A204.1 (cell line): ENCODE measurements at regions not wholly inside any gene's neighbourhood (a gene's known extent, or its start where the extent isn't known, plus 50 kb on each side); places are given as distances from the start of the nearest gene placed in this dataset.
A peak's percentile ranks its signal among the peaks of the same experiment; 100 is the strongest.

ENCODE experiments used
- FAIRE-seq: peaks from 2 replicates; lab custom pipeline; 2012; peaks lifted over from hg19 to GRCh38; lab: Jason Lieb, UNC

DNA sequence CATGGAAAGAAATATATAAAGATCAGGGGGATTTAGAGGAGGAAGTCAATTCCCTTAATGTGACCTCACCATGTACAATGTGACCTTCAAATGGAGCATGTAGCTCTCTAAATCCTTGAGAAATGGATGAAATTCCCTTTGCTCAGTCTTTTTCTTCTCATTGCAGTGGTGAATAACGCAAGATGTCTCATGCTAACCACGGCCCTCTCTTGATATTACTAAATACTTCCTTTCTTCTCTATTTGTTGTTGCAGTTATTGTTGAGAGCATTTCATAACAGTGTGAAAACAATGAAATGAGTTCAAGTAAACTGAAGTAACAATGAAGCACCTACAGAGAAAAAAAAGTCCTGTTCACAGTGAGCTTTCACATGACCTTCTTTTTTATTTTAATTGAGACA is 55.6 kb downstream of the ZNF281 start:
- FAIRE-seq: no peak

DNA sequence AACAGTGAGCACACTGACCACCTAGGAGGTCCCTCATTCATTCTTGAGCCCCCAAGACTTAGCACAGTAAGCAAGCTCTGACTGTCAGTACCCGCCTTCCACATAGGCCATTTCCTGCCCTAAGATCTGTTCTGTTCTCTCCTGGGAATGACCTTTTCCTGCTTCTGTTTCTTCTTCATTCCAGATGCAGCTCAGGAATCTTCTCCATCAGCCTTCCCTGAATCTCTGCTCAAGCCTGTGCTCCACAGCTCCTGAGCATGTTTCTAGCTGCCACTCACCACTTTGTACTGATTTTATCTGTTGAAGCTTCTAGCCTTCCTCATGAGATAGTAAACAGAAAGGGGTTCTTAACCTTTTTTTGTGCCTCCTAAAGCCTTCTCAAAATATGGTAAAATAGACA is 56.6 kb downstream of the ZNF281 start:
- no peak for FAIRE-seq

DNA sequence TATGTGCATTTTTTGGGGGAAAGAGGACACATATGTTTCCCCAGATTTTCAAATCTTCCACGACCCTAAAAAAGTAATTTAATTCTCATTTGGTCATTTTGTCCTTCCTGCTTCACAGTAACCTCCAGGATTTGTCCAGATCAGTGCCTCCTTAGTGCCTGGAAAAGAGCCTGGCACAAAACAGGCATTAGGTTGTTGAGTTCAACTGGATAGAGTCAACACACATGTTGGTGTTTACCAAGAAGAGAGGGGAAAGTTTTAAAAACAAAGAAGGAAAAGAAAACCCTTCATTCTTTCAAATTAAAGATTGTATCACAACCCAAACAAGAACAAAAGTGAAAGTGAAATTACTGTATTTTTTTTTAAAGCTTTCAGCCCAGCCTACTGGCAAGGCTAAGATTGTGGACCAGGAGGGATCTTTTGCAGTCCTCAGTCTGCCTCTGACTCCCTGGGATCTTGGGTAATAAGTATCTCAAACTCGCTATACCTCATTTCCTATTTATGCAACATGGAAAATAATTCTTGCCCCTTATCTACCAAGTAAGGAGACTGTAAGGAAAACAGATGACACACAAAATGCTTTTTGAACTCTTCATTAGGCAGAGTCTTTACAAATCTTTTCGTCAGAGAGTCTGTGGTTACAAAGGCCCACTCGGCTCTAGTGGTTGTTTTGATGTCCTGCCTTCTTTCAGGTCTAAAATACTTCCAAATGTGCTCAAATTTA is 57.8 kb downstream of the ZNF281 start:
- peak; percentile 40 for FAIRE-seq

DNA sequence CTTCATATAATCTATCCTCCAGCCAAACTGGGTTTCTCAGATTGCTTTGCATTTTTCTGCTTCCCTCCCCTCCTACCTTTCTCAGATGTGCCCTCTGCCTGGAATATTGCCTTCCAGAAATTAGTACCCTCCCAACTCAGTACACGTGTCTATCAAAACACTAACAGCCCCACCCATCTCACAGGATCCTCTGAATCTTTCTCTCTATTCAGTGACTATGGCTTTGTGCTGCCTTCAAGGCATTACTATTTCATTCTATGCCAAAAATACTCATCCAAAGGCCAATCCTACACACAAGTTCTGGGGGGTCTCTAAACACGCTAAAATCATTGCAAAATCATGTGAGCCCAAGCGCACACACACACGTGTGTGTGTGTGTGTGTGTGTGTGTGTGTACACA is 58.4 kb downstream of the ZNF281 start:
- no peak for FAIRE-seq

DNA sequence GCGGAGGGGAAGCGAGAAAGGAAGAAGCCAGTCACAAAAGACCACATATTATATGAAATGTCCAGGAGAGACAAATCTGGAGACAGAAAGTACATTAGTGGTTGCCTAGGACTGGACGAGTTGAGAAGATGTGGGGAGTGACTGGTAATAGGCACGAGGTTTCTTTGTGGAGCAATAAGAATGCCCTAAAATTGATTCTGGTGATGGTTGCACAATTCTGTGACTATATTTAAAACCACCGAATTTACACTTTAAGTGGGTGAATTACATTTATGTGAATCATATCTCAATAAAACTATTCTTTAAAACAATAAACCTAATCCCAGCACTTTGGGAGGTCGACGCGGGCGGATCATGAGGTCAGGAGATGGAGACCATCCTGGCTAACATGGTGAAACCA is 63.1 kb downstream of the ZNF281 start:
- FAIRE-seq: no peak

DNA sequence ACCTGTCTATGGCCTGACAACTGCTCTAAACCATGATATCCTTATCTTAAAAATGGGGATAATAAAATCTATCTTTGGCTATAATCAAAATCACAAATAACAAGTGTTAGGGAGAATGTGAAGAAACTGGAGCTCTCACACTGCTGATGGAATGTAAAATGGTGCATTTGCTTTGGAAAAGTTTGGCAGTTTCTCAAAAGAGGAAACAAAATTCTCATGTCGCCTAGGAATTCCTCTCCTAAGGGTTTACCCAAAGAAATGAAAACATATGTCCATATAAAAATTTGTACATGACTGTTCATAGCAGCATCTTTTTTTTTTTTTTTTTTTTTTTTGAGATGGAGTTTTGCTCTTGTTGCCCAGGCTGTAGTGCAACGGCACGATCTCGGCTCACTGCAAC is 64.3 kb downstream of the ZNF281 start:
- FAIRE-seq: no peak

DNA sequence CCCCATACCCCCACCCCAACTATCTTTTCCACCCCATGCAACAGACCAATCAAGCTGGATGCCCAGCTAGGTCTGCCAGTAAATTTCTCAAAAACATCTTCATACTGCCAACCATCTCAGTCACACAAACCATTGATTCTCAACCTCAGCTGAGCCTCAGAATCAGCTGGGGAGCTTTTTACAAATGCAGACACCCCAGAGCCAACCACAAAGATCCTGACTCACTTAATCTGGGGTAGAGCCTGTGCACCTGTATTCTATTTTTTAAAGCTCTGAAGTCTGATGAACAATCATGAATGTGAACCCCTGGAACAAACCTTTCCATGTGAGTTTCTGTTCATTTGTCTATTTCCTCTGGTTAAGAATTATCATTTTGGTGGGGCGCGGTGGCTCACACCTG is 66.0 kb downstream of the ZNF281 start:
- FAIRE-seq: no peak

DNA sequence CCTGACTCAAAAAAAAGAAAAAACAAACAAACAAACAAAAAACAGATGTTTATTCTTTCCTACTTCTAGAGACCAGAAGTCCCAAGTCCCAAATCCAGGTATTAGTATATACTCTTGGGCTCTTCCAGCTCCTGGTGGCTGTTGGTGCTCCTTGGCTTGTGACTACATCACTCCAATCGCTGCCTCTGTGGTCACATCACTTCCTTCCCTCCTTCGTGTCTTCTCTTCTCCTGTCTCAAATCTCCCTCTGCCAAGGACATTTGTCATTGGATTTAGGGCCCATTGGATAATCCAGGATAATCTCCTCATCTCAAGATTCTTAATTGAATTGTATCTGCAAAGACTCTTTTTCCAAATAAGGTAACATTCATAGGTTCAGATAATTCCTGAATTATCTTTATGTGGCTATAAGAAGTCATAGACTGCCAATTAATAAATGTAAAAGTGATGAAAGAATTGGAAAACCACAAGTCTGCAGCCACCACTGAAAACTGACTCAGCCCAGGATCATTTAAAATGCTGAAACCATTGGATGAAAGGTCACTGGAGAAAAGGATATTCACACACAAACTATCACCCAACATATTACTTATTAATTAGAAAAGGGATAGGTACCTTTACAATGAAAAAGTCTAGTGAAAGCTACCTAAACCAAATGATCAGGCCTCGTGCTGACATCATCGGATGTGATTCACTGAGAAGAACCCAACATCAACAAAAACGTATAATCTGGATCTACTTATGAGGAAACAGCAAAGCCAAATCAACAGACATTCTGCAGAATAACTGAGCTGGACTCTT is 67.1 kb downstream of the ZNF281 start:
- no peak for FAIRE-seq

DNA sequence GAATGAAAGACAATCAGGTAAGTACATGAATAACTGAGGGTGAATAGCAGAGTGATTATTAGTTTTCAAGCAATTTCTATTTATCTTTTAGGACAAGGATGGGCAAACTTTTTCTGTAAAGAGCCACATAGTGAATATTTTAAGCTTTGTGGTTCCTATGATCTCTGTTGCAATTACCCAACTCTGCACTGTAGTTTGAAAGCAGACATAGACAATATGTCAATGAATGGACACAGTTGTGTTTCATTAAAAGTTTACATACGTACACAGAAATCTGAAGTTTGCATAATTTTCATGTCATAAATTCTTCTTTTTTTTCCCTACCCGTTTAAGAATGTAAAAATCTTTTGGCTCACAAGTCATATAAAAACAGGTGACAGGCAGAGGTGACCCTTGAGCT is 71.4 kb downstream of the ZNF281 start:
- no peak for FAIRE-seq

DNA sequence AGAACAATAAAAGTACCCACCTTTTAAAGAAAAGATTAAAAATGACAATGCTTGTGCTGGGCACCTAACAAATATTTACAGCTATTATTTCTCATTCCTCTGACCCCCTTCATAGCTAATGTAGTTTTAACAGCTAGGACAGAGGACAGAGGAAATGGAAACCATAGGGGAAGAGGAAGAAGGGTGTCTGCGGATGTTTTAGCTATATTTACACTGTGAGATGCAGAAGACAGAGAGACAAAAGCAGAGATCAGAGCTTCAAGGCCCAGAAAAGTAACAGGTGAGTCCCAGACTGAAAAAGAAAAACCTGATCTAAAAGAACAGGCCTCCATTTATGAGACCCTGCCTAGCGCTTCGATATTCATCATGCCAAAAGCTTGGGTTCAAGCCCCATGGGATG is 72.0 kb downstream of the ZNF281 start:
- FAIRE-seq: no peak

DNA sequence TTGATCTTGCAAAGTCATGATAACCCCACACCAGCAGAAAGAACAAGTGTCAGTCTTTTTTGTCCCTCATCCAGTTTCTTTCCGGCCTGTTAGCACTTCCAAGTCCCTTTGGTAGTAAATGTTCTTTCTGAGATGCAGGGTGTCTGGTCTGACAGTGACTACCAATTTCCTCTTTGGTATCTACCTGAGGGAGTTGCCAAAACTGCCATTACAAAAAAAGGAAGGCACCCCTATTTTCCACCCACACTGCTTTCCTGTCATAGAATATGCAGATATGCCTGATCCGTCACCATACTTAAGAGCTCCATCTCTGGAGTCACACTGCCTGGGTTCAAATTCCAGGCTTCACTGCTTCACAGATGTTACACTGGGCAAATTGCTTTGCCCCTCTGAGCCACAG is 72.4 kb downstream of the ZNF281 start:
- no peak for FAIRE-seq

DNA sequence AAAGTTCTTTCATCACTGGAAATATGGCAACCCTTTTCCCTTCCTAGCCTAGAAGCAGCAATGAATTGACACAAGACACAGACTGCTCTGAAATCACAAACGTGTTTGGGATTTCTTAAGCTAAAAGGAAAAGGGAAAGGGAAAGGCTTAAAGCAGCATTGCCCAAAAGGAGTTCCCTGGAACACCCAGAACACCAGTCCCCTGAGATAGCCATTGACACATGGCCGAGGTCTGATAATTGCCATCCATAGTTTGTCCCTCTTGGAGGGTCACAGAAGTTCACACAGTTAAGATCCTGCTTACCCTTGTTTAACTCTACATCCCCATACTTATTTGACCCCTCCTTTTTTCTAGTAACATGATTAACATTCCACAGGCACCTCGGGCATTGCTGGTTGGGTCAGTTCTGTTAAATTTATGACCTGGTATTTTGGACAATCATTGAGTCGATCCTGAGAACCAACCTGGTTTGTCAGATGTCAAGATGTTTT is 72.9 kb downstream of the ZNF281 start:
- no peak for FAIRE-seq

DNA sequence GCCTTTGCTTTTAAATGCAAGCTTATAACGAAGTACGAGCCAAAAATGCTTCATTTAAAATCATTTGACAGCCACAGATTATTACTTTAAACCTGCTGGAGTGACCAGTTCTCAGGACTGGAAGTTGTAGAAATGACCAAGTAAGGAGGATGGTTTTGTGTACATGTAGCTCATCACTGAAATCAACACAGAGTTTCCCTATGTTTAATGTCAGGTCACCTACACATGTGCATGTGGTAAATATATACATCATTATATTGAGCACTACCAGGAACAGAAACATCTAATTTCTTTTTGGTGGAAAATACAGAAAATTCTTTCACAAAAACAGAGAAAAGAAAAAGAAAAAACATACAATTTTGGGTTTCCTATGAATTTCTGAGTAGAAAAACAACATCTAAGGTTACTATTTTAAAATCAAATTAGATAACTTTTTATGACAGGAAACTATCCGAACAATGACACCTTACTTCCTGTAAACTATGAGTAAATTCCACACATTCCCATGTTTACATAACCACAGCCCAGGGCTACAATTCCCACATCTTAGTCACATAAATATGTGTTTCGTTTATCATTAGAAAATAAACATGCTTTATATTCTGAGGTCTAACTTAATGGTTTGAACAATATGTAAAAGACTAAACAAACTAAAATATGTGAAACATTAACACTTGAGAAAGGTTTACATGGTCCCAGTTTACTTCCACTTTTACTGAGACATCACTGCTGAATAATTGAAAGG is 73.6 kb downstream of the ZNF281 start:
- FAIRE-seq: no peak

DNA sequence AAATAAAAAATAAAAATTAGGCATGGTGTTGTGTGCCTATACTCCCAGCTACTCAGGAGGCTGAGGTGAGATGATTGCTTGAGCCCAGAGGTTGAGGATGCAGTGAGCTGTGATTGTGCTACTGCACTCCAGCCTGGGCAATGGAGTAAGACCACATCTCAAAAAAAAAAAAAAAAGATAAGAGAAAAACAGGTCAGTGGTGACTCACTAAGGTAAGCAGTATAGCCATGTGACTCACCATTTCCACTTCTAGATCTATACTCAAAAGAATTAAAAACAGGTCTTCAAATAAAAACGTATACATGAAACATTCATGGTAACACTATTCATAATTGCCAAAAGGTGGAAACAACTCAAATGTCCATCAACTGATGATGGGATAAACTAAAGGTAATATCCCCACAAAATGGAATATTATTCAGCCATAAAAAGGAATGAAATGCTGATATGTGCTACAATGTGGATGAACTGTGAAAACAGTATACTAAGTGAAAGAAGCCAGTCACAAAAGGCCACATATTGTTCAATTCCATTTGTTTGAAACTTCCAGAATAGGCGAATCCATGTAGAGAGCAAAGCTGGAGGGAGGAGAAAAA is 75.1 kb downstream of the ZNF281 start:
- FAIRE-seq: no peak

DNA sequence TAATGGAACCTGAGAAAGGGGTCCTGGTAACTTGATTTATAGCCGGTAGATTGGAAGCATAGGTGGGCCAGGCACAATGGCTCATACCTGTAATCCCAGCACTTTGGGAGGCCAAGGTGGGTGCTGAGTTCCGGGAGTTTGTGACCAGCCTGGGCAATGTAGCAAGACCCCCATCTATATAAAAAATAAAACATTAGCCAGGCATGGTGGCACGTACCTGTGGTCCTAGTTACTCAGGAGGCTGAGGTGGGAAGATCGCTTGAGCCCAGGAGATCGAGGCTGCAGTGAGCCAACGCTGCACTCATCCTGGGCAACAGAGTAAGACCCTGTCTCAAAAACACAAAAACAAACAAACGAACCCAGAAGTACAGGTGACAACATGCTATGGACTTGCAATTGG is 76.5 kb downstream of the ZNF281 start:
- no peak for FAIRE-seq

DNA sequence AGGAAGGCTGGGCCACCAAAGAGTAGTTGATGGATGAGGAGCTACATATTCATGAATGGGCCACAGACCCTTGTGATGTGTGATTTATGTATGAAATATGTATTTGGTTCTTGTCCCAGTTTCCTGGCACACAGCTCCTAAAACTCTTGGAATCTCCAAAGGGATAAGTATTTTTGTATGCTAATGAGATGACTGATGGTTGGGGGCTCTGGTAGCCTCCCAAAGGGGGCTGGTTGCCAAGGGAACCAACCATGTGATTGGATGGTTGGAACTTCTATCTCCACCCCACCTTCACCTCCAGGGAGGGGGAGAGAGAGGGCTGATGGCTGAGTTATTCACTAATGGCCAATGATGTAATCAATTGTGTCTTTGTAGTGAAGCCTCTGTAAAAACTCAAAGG is 77.1 kb downstream of the ZNF281 start:
- no peak for FAIRE-seq

DNA sequence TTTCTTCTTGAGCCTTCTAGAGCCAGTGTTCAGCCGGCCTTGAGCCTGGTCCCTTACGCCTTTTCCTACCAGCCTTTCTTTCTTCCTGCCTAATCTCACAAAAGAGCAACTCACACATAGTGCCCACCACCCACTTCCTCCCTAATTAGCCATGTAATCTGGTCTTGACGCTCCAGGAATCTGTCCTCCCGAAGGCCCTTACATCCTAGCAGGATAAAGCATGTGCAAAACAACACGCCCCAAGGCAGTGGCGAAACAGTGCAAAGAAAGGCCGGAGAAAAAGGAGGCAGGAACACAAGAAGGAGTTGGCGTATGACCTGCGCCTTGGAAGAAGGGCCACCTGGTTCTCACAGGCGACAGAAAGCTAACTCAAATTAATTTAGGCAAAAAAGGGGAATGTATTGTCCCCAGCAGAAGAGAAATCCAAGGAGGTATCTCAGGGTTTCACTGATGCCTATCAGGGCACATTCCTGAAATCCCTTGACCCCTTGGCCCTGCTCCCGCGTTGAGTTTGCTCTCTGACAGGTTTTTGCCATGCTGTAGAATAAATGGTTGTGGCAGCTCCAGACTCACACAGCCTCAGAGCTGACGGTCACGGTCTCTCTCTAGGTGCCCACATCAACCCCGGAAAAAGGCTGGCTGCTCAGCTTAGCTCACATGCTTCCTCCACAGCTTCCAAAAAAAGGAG is 79.0 kb downstream of the ZNF281 start:
- FAIRE-seq: no peak

DNA sequence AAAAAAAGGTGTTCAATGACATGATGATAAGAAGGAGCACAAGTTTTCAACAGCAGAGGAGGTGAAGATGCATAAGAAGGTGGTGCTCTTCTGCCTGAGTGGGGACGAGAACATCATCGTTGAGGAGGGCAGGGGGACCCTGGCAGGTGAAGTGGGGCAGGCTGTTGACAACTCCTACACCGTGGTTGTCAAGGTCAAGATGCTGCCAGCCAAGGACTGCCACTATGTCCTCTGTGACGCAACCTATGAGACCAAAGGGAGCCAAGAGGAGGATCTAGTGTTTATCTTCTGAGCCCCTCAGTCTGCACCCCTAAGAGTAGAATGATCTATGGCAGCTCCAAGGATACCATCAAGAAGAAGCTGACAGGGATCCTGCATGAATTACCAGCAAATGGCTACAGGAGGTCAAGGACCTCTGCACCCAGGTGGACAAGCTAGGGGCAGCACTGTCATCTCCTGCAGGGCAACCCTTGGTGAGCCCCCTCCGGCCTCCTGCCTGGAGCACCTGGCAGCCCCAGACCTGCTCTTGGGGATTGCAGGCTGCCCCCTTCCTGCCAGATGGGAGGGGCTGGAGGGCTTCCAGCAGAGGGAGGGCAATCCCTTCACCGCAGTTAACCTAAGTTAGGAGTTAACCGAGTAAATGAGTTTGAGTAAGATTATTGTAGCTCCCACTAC is 80.5 kb downstream of the ZNF281 start:
- FAIRE-seq: no peak

DNA sequence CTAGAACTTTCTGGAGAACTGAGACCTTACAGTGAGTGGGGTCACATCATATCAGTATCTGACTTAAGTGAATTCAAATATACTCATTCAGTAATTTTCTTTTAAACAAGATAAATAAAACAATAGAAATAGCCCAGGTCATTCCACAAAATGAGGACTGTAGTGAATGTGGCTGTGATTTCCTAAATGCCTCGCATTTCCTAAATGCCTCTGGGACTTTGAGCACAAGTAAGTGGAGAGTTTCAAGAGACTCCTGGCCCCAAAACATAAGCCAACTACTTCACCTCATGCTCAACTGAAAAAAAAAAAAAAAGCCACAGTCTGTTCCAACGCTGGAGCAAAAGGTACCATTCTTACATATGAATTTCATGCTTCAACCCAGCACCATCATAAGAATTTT is 81.5 kb downstream of the ZNF281 start:
- FAIRE-seq: no peak

DNA sequence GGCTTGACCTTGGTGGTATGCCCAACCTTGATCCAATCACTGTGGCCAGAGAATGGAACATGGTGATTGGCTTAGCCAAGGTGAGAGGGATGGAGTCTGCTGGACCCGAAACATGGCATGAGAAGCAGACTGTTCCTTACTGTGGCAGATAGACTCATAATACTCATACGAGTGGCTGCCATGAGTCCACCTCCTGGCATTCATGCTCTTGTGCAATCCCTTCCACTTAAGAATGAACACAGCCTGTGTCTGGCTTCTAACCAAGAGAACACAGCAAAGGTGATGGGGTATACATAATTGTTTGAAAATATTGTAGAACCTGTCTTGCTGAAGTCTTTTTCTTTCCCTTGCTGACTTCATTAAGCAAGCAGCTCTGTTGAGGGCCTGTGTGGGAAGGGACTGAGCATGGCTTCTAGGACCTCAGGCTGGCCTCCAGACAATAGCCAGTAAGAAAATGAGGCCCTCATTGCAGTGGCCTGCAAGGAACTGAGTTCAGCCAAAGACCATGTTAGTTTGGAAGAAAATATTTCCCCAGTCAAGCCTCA is 85.9 kb downstream of the ZNF281 start:
- no peak for FAIRE-seq

DNA sequence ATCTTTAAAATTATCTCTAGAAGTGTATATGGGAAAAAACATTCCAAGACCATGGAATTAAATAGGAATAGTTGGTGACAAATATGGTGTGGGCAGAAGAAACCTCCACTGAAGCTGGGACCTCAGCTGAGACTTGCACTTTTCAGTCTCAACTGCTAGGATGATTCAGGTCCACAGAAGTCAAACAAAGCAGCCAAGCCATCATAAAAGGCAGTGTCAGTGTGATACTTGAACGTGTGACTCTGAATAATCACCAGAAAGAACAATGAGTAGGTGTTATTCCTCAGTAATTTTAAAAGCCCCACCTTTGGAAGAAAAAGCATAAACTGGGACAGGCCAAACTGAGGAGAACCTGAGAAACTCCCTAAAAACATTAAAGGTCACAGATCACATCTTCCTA is 90.7 kb downstream of the ZNF281 start:
- FAIRE-seq: no peak
